CD4-positive, alpha-beta T cell treated with Interleukin-6 for 4 hours (primary cell): ENCODE measurements at regions not wholly inside any gene's neighbourhood (a gene's known extent, or its start where the extent isn't known, plus 50 kb on each side); places are given as distances from the start of the nearest gene placed in this dataset.

ENCODE experiments used
- DNase-seq: peaks from one replicate; pipeline ENCODE4 v3.0.0-alpha.2; 2020; ENCODE audit warnings: mixed read lengths

DNA sequence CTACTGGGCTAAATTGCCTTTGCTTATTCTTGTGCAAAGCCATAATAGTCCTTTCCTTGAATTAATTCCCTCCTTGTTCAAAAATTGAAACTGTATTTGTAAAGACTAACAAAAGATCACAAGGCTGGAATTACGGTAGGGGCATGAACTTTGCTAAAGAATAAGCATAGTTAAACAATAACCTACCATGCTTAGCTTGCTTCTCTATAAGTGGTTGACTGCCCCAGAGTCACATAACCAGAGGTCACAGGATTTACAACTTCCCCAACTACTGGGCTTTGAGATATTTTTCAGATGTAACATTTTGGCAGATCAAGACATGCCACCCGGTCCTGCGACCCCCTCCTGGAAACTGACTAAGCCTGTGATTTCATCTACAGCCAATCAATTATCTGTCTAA lies 181.4 kb downstream of the GPAM start:
- no peak for DNase-seq

DNA sequence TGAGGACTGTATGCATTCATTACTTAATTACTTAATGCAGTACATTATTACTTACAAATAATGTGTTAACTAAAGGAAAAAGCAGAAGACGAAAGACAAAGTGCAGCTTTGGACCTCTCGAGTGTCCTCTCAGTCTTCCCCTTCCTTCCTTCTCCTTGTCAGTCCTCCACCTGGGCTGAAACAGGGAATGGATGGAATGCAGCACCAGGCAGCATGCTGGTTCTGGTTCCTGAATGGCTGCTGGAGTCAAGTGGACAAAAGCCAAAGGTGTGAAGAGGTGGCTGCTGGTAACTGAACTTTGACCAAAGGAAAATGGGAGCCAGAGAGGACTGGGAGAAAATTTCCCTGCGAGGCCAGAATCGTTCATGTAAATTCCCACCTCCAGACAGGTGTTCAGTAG lies 179.5 kb downstream of the GPAM start:
- DNase-seq: no peak

DNA sequence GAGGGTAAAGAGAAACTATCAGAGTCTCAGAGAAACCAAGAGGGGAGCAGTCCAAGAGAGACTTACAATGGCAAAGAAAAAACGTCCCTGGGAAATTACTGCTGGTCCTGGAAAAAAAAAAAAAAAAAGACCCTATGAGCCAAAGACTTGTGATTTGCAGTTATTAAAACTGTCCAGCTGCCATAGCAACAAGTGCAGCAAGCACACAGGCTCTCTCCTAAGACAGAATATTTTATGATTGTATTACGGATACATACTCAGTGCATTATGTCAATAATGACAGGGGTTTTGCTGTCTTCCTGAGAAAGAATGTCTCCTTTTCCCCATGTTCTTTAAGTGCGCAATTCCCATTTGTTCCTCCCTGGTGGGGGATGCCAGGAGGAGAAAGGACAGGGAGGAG lies 178.5 kb downstream of the GPAM start:
- no peak for DNase-seq

DNA sequence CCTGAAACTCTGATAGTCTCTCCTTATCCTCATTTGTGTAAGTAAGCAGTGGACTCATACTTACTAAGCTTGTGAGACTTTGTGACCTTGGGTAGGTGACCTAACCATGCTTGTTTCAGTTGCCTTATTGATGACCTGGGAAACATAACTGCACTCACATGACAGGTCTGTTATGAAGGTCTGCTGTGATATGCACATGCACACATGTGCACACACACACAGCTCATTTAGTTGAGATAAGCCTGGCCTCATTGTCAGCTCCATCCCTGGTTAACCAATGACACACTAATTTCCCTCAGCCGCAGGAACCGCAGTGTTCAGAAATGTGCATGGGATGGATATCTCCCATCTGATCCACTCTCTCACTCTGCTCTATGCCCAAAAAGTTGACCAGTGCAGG lies 177.2 kb downstream of the GPAM start:
- no peak for DNase-seq

DNA sequence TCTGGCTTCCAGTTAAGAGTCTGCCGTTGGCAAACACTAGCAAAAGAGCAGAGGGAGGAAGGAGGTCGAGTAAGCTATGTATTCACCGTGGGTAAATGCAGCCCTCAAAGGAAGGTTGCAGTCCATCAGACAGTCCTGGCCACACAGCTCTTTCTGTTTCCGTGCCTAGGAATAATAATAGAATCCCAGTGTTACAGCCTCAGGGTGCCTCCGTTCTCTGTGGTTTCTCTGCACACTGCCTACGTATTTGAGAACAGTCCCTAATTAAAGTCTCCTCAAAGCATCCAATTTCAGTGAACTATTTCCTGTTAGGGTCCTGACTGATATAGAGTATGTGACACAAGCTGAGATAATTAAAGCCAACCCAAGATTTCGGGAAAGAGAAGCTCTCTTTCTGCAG lies 176.7 kb downstream of the GPAM start:
- no peak for DNase-seq

DNA sequence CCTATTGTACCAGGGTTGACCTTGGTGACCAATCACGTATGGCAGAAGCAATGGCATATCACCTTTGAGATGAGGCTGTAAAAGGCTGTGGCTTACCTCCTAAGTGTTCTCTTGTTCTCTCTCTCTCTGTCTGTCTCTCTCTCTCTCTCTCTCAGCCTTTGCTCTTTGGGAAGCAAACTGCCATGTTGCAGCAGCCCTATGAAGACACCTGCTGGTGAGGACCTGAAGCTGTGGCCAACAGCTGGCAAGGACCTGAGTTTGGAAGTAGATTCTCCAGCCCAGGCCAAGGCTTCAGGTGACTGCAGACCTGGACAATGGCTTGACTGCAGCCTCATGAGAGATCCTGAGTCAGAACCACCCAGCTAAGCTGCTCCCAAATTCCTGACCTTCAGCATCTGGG lies 161.4 kb downstream of the GPAM start:
- no peak for DNase-seq

DNA sequence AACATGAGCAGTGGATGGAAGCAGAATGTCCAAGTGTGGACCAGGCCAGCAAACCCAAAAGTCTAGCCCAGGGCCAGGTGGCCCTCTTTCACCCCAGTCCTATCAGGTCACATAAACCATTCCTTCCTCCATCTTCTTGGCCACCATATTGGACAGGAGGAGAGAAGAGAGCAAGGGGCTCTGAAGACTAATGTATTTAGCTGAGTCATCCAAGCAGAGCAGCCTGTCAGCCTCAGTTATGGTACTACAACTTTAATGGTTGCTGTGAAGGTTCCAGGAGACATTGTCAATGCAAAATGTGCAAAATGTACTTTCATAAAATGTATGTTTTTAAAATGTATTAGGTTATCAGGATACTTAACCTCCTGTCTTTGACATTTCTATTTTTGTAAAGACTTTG lies 159.5 kb downstream of the GPAM start:
- no peak for DNase-seq

DNA sequence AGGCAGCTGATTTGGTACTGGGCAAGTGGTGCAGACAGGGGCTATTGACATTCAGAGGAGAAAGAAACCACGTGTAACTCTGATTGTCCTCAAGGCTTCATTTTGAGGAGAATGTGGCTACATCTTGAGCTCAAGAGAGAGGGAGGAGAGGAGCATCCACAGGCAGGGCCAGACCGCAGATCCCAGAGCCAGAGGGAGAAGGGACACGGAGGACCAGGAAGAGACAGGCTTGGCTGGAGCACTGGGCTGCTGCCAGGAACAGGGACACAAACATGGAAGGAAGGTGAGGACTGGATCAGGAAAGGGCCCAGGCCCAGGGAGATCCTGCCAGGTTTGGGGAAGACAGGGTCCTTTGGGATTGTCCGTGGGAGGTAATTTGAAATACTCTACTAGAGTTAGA lies 158.3 kb downstream of the GPAM start:
- DNase-seq: no peak

DNA sequence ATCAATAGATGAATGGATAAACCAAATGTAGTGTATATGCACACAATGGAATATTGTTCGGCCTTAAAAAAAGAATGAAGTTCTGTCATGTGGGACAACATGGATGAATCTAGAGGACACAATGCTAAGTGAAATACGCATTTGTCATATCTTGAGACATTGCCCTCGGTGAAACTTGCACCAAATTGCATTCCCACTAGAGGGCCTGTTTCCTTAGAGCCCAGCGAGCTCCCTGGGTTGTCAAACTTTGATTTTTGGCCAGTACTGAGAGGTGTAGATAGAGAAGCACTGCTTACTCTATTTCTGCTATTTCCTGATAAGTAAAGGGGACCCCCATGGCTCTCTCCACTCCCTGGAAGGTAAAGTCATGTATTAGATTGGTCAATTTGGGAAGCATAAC lies 157.1 kb downstream of the GPAM start:
- DNase-seq: no peak

DNA sequence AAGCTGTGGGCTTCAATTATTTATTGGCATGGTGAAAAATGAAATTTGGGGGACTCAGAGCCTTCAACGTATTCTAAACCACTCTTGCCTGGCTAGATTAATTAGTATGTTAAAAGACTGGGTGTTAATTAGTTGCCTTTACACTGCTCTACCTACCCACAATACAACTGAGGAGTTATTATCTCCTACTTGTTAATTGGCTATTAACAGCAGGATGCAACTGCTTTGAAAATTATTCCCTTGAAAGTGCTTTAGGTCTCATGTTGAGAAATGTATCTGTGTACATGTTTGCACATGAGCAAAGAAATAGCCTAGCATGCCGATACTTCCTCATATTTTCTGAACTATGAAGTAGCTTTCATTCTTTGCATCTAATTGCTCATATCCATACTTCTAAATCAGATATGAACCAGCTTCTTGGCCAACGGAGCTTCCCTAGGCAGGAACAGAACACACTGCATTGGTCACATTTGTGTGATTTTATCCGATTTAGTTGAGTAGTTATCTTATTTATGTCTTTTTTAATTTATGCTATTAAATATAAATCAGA lies 155.8 kb downstream of the GPAM start:
- DNase-seq: no peak

DNA sequence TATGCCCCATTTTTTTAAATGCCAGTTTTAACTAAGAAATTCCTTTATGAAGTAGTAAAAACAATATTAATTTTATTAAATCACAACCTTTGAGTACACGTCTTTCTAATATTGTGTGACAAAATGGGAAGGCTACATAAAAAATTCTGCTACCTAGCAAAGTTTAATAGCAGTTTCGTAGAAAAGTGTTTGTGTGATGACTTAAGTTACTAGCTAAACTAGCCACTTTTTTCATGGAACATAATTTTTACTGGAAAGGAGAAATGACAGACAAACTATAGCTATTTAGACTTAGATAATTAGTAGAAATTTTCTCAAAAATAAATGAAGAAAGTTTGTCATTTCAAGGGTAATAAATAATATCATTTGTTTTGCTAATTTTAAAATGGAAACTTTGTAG lies 153.1 kb downstream of the GPAM start:
- no peak for DNase-seq

DNA sequence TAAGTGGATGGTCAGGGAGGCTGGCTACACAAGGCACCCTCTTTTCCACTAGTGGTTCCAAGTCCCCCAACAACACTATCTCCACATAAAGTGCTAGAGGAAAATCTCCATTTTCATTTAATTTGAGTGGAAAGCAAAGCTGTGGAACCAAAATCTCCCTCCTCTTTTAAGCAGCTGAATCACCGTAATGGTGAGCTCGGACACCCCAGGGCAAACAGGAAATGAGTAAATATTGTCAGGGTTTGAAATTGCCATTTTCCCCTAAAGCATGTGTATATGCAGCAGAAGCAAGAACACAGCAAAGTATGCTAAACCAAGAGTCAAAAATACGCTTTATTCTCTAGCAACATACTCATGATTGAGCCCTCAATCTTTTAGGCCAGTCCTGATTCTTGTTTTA lies 143.7 kb downstream of the GPAM start:
- no peak for DNase-seq

DNA sequence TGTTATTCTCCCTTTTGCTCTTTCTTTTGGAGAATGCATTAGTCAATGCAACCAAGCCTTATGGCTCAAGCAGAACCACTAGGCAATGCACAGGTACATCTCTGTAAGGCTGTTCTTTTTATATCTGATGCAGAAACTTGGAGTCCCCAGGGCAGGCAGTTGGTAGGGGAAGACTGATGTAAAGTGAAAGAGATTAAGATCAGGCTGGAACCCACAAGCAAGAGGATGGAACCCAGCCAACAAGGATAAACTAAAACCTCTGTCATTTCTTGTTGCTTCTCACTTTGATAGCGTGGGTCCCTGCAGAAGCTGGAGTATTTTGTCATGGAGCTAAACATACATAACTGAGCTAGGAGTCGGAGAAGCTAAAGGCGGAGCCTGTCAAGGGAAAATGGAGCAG lies 142.9 kb downstream of the GPAM start:
- no peak for DNase-seq

DNA sequence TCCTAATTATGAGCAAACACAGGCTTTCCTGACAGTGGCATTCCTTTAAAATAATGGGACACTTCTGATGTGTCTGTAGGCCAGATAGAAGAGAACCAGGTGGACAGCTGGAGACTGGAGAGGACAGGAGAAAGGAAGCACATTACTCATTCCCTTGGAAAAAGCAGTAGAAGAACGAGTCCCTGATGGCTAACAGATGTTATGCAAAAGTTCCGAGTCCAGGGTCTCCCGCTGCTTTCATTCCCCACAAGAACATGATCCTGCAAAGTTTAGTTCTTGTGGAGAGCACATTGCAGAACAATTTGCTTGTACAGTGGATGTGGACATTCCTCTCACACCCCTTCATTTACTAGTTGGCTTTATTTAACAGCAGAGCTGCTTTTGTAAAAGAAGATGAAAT lies 137.6 kb downstream of the GPAM start:
- no peak for DNase-seq

DNA sequence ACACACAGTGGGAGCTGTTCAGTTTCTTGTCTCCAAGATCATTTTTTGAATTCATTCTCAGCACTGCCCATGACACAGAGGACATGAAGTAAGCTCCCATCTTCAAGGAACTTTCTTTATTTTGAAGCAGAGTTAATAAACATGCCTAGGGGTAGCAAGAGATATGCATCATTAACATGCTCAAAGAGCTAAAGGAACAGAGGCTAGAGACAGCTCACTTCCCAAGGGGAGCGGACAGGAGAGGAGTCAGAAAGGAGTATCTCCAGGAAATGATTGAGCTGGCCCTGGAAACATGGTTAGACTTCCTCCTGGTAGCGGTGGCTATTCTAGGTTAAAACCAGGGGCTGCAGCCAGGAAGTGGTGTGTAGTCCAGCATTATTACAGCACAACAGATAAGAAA lies 135.9 kb downstream of the GPAM start:
- DNase-seq: no peak

DNA sequence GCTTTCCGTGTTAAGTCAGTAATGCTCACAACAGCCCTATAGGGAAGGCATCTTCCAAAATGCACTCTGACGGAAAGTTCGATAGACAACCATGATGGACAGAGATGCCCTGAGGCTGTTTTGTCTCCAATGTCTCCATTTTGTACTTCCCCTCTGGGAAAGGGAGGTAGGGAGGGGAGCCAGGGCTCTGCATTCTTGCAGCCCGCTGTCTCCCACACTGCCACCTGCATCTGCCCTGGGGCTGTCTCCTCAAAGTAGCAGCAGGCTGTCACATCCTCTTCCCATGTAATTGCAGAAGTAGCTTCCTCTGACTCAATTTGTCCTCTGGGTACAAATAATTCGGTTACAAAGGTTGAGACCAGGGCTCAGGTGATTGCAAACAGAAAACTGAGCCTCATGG lies 131.4 kb downstream of the GPAM start:
- no peak for DNase-seq

DNA sequence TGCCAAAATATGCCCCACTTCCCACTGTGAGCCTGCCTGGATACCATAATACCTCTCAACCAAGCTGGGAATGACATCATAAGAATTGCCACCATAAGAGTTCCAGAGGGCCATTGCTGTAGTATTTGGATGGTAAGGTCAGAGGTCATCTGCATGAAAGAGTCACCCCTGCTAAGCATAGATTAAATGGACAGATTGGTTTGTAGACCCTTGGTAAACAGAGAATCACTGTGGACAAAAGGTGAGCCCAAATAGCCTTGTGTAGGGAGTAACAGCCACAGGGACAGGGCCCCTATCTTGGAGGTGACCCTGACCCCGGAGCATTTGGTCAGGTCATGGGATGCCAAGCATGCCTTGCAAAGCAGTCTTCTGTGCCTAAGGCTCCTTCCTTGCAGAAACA lies 129.7 kb downstream of the GPAM start:
- DNase-seq: no peak

DNA sequence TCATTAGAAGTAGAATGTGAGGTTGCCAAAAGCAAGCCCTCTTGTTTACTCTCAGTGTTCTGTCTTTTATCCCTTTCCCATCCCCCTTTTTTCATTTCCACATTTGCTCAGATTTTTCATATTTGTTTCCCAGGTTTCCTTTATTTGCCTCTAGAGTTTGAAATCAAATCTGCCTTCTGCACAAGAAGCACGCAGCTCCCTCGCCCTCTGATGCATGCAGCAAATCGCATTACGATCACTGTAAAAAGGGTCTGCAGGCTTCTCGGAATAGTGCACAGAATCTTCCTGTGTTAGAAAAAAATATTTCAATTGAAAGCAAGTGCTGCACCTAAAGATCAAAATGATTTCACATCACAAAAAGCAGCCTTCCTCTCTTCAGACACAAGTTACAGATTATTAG lies 129.0 kb downstream of the GPAM start:
- DNase-seq: no peak

DNA sequence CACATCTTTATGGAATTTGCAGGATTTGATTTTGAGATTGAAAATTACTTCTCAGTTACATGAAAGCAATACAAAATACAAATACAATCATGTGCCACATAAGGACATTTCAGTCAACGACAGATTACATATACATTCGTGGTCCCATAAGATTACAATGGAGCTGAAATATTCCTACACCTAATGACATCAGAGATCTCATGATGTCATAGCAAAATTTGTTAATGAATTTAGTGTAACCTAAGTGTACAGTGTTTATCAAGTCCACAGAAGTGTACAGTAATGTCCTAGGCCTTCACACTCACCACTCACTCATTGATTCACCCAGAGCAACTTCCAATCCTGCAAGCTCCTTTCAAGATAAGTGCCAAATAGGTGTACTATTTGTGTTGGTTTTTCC lies 126.5 kb downstream of the GPAM start:
- DNase-seq: no peak

DNA sequence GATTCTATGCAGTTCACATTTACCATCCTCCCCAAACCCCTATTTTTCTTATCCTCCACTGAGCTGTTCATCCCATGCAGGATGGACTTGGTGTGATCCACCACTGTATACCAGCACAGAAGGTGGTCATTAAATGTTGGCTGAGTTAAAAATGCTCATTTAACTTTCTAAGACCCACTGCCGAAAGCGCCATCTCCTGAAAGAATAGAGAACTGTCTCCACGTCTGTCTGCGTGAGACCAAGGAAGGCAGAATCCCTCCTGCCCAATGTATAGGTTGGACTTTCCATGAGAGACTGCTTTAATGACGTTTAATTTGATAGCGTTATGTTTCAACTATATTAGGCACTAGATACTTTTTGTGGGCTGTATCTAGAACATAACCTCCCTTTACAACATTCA lies 124.3 kb downstream of the GPAM start:
- DNase-seq: no peak

DNA sequence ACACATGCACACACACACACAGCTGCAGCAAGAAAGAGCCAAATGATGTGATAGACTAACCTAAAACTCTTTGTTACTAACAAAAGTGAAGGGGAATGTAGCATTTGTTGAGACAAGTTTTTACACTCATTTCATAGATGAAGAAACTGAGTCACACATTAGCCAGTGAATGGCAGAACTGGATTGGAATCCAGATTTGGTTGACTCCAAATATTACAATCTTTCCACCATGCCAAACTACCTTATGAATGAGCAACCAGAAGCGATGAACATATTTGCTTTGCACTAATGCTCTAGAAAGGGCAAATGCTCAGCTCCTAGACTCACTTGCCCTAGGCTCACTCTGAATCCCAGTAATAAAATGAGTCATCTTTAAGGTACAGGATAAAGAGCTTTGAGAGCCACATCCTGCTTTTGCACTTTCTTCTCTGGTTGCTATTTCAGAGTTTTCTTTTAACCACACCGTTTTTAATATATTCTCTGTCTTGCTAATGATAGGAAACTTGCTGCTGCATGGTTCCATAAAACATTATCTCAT lies 111.9 kb downstream of the GPAM start:
- DNase-seq: no peak

DNA sequence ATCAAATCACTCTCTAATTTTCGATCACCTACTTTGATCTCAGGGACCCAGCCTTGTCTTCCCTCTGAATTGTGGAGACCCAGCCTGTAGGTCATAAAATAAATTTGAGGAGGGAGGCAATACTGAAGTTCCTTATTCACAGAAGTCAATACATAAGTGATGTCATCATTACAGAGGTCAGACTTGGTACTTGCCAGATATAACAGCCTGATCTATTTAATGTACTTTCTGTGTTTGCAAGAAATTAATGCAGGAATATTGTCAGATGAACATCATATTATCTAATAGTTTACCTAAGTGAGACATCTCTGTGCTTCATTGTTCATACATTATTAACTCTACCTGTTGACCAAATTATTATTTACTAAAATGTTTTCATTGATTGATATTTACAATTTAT lies 105.6 kb downstream of the GPAM start:
- DNase-seq: no peak

DNA sequence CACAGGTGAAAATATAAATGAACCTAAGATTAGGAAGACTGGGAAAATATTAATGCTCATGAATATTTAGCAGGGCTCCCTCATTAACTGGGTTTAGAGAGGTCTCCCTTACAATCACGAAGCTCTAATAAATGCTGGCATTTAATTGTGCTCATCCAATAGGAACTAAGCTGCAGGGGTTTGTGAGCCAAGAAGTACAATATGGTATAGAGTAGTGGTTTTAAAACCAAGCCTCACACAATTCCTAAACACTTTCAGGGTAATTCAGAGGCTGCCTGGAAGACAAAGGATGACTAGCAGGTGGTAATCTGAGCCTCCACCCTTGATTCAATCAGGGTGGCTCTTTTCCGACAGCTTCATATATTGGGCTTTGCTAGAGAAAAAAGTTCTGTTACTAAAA lies 103.3 kb downstream of the GPAM start:
- DNase-seq: no peak

DNA sequence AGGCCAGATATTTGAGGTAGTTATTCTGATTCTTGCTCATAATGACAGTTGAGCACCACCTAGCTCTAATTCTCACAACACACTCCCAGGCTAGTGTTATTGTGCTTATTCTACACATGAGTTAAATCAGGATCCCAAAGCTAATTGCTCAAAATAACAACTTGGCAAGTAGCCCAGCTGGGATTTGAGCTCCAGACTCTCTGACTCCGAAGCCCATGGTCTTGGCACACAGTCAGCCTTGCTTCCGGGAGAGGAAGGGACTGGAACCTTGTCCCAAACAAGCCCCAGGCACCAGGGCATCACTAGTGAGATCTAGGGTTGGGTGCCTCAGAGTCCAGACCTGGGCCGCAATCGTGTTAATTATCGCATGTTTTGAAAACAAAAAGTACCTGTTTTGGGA lies 101.4 kb downstream of the GPAM start:
- DNase-seq: no peak

DNA sequence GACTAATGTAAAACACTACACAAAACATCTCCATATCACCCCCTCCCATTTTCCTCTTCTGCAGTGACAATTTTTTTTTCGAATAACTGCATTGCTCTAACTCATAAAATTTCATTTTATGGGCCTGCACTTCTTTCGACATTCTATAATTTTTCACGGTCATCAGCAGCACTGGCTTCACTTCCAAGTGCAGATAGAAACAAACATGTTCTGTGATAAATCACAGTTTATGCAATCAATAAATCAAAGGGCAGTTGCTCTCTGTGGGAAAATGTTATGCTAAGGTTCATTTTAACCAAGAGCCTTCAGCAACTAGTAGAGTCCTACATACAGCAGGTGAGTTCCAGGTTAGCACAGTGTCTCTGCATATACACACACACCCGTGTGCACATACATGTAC lies 100.1 kb downstream of the GPAM start:
- no peak for DNase-seq

DNA sequence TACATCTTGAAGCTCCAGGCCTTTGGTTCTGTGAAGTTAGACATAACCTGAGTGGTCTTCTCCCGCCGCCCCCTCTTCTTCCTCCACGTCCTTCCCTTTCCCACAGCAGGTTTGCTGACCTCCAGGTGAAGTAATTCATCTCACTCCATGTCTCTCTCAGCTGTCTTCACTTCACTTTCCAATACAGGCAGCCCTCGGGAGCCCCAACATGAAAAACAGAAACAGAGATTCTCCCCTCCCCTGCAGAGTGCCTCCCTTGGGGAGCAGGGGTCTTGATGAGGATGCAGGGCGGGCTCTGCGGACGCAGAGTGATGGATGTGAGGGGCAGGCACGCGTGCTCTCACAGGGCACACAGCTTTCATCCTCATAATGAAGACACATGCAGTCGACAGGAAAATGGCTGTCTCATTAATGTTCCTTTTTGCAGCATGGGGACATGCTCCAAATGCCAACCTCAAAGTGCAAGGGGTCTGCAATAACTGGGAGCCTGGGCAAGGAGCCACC lies 95.6 kb downstream of the GPAM start:
- no peak for DNase-seq
